Gastrocnemius medialis (tissue), 4 donors: ENCODE measurements at regions not wholly inside any gene's neighbourhood (a gene's known extent, or its start where the extent isn't known, plus 50 kb on each side); places are given as distances from the start of the nearest gene placed in this dataset.

Source experiments
- ATAC-seq, 2 donors: fragments of 150-250 bp; one replicate each; pipeline ENCODE4 v1.9.1; 2016
- DNase-seq, 2 donors: peaks; one replicate each; pipeline ENCODE4 v3.0.0-alpha.2; 2019
- H3K27ac ChIP-seq, 4 donors: fragments of 200-600 bp; sonication (generic); 1 replicate in 1 of 4; 2 replicates in 3 of 4; pipeline ENCODE4 v1.5.1; 2016 to 2018; ENCODE audit warnings: mild to moderate bottlenecking in 2 of 4, moderate library complexity in 1 of 4
- H3K27me3 ChIP-seq, 3 donors: fragments of 200-600 bp; sonication (generic) in 2 of 3; 1 replicate in 1 of 3; 2 replicates in 2 of 3; pipeline versions ENCODE4 v1.5.1 to v1.6.0; 2016 to 2019; ENCODE audit warnings: mild to moderate bottlenecking in 1 of 3, moderate library complexity in 1 of 3
- H3K36me3 ChIP-seq, 2 donors: fragments of 200-600 bp; sonication (generic) in 1 of 2; one replicate each; pipeline ENCODE4 v1.5.1; 2017 to 2018
- H3K4me1 ChIP-seq, 2 donors: fragments of 200-600 bp; sonication (generic) in 1 of 2; one replicate each; pipeline ENCODE4 v1.5.1; 2016 to 2017; ENCODE audit warnings: mild to moderate bottlenecking in 2 of 2
- H3K4me3 ChIP-seq, 4 donors: fragments of 200-600 bp; sonication (generic) in 3 of 4; 1 replicate in 1 of 4; 2 replicates in 3 of 4; pipeline ENCODE4 v1.5.1; 2016 to 2019; ENCODE audit warnings: mild to moderate bottlenecking in 2 of 4
- H3K9me3 ChIP-seq, 3 donors: fragments of 200-600 bp; sonication (generic) in 2 of 3; 1 replicate in 1 of 3; 2 replicates in 2 of 3; pipeline ENCODE4 v1.5.1; 2016 to 2019
- CTCF ChIP-seq, 5 experiments: fragments of 450-650 bp in 3 of 5; fragments of 200-600 bp in 2 of 5; sonication (generic) in 2 of 5; IDR thresholded peaks in 4 of 5; conservative IDR thresholded peaks in 1 of 5; 1 replicate in 4 of 5; 2 replicates in 1 of 5; pipeline ENCODE4 v1.5.1; 2016 to 2019; ENCODE audit warnings: antibody characterized with exemption in 5 of 5, mild to moderate bottlenecking in 3 of 5, moderate library complexity in 3 of 5
- POLR2A ChIP-seq, 2 donors: fragments of 450-650 bp; IDR thresholded peaks; one replicate each; pipeline ENCODE4 v1.6.1; 2017; ENCODE audit warnings: antibody characterized with exemption in 2 of 2, mild to moderate bottlenecking in 2 of 2, moderate library complexity in 2 of 2
- in situ Hi-C, 4 donors: fragments of 200-750 bp; cut with MboI; loops; one replicate each; pipeline versions ENCODE4 v1.15.0 to v1.8.0; 2017; ENCODE audit warnings: low sequenced_read_pairs in 4 of 4
- intact Hi-C: fragments of 100-400 bp; cut with DNase I; formaldehyde crosslinking; loops from one replicate; pipeline ENCODE4 v1.15.1; 2023; ENCODE audit warnings: low total_unique reads

GRCh38 chr2:104408266-104408665 lies 445.6 kb upstream of the POU3F3 start:
- no peak for TF ChIP-seq CTCF (IDR thresholded peaks at IDR 0.05 in 4 of 5, conservative IDR thresholded peaks at IDR 0.05 in 1 of 5)
- TF ChIP-seq POLR2A (IDR thresholded peaks at IDR 0.05), result no peak
- H3K27ac ChIP-seq, result no peak overlapping the region
- H3K4me1 ChIP-seq, result no peaks in the 10 kb centered on the region
- H3K9me3 ChIP-seq, result no peaks in the 10 kb centered on the region
- no peak for ATAC-seq
- in situ Hi-C loops (no loop called here), intact Hi-C loops (no loop called here)
- peaks cover 0 to 4% (median 0%) of the 10 kb centered on the region in 3 donors for H3K27me3 ChIP-seq
- no peak for DNase-seq
- no peaks in the 10 kb centered on the region for H3K36me3 ChIP-seq
- H3K4me3 ChIP-seq, result no peak overlapping the region

- DNase-seq, result no peak
- Histone ChIP-seq H3K27me3 (peaks cover 0 to 4% (median 0%) of the 10 kb centered on the region in 3 donors), H3K4me3 (no peak overlapping the region), H3K4me1 (no peaks in the 10 kb centered on the region), H3K27ac (no peak overlapping the region), H3K9me3 (no peaks in the 10 kb centered on the region), H3K36me3 (no peaks in the 10 kb centered on the region)
- TF ChIP-seq CTCF (IDR thresholded peaks at IDR 0.05 in 4 of 5, conservative IDR thresholded peaks at IDR 0.05 in 1 of 5), result no peak
- TF ChIP-seq POLR2A (IDR thresholded peaks at IDR 0.05), result no peak
- in situ Hi-C loops, result no loop called here
- ATAC-seq, result no peak
- intact Hi-C loops, result no loop called here
Measured at GRCh38 chr2:104410136-104410535, 443.8 kb upstream of the POU3F3 start.

- ATAC-seq (no peak), DNase-seq (no peak)
- Histone ChIP-seq H3K27me3 (peaks cover 0 to 4% (median 0%) of the 10 kb centered on the region in 3 donors), H3K9me3 (no peaks in the 10 kb centered on the region), H3K4me3 (no peak overlapping the region), H3K27ac (no peak overlapping the region), H3K4me1 (no peaks in the 10 kb centered on the region), H3K36me3 (no peaks in the 10 kb centered on the region)
- intact Hi-C loops (no loop called here), in situ Hi-C loops (no loop called here)
- no peak for TF ChIP-seq POLR2A (IDR thresholded peaks at IDR 0.05)
Measured at GRCh38 chr2:104412384-104412783, 441.5 kb upstream of the POU3F3 start.

GRCh38 chr2:104413890-104414289 lies 440.0 kb upstream of the POU3F3 start:
- H3K36me3 ChIP-seq, result no peaks in the 10 kb centered on the region
- H3K4me1 ChIP-seq, result no peaks in the 10 kb centered on the region
- intact Hi-C loops, result no loop called here
- H3K9me3 ChIP-seq, result no peaks in the 10 kb centered on the region
- DNase-seq (no peak), ATAC-seq (no peak)
- in situ Hi-C loops, result no loop called here
- peaks cover 0 to 4% (median 0%) of the 10 kb centered on the region in 3 donors for H3K27me3 ChIP-seq
- no peak overlapping the region for H3K27ac ChIP-seq
- TF ChIP-seq CTCF (IDR thresholded peaks at IDR 0.05 in 4 of 5, conservative IDR thresholded peaks at IDR 0.05 in 1 of 5) (no peak), POLR2A (IDR thresholded peaks at IDR 0.05) (no peak)
- H3K4me3 ChIP-seq, result no peak overlapping the region

- DNase-seq, result no peak
- no peak for ATAC-seq
- TF ChIP-seq CTCF (IDR thresholded peaks at IDR 0.05 in 4 of 5, conservative IDR thresholded peaks at IDR 0.05 in 1 of 5) (no peak), POLR2A (IDR thresholded peaks at IDR 0.05) (no peak)
- Histone ChIP-seq H3K27me3 (peaks cover 0 to 4% (median 0%) of the 10 kb centered on the region in 3 donors), H3K36me3 (no peaks in the 10 kb centered on the region), H3K27ac (no peak overlapping the region), H3K4me1 (no peaks in the 10 kb centered on the region), H3K4me3 (no peak overlapping the region), H3K9me3 (no peaks in the 10 kb centered on the region)
- in situ Hi-C loops (no loop called here), intact Hi-C loops (no loop called here)
Measured at GRCh38 chr2:104415284-104415683, 438.6 kb upstream of the POU3F3 start.
